ENCODE measurements at regions not wholly inside any gene's neighbourhood (a gene's known extent, or its start where the extent isn't known, plus 50 kb on each side); places are given as distances from the start of the nearest gene placed in this dataset.
"Not testable (repeated sequence)": the region's sequence is repeated elsewhere in the genome, so short reads cannot be mapped to it uniquely, and the experiment has no call there.

GRCh38 chr13:24931450-24932251 lies 164.3 kb upstream of the PABPC3 start:
- no peaks in the 10 kb centered on the region for H3K9me3 ChIP-seq (ENCODE audit: control insufficient read depth in 2 of 2, insufficient read depth in 1 of 2, low read length in 1 of 2)
- no peaks in the 10 kb centered on the region for H3K36me3 ChIP-seq (ENCODE audit: control insufficient read depth in 2 of 2, insufficient read depth in 2 of 2, low read length in 1 of 2)
- H3K27ac ChIP-seq (ENCODE audit: low read depth in 1 of 2, low read length in 1 of 2), result no peak overlapping the region
- no peak for DNase-seq (ENCODE audit: low read depth in 6 of 9, low spot score in 9 of 9)
- WGBS, result 15% methylated on average over 31 of the region's 31 CpGs
- H3K4me1 ChIP-seq (ENCODE audit: control insufficient read depth in 2 of 2, insufficient read depth in 2 of 2, low read length in 2 of 2), result no peaks in the 10 kb centered on the region
- no peak overlapping the region for H3K4me3 ChIP-seq (ENCODE audit: low read length in 2 of 2)
- H3K27me3 ChIP-seq (ENCODE audit: control insufficient read depth in 2 of 2, insufficient read depth in 1 of 2, low read length in 1 of 2), result peaks cover 16 to 30% of the 10 kb centered on the region in 2 donors

- H3K36me3 ChIP-seq (ENCODE audit: control insufficient read depth in 2 of 2, insufficient read depth in 2 of 2, low read length in 1 of 2); H3K27ac ChIP-seq (ENCODE audit: low read depth in 1 of 2, low read length in 1 of 2); H3K4me1 ChIP-seq (ENCODE audit: control insufficient read depth in 2 of 2, insufficient read depth in 2 of 2, low read length in 2 of 2); H3K4me3 ChIP-seq (ENCODE audit: low read length in 2 of 2); H3K9me3 ChIP-seq (ENCODE audit: control insufficient read depth in 2 of 2, insufficient read depth in 1 of 2, low read length in 1 of 2); DNase-seq (ENCODE audit: low read depth in 6 of 9, low spot score in 9 of 9): not testable (repeated sequence)
- peaks cover 16 to 30% of the 10 kb centered on the region in 2 donors for H3K27me3 ChIP-seq (ENCODE audit: control insufficient read depth in 2 of 2, insufficient read depth in 1 of 2, low read length in 1 of 2)
- WGBS, result 93% methylated on average over 15 of the region's 15 CpGs
These were observed 162.6 kb upstream of the PABPC3 start for GRCh38 chr13:24933106-24934023.

- not testable (repeated sequence) for H3K4me1 ChIP-seq (ENCODE audit: control insufficient read depth in 2 of 2, insufficient read depth in 2 of 2, low read length in 2 of 2); H3K4me3 ChIP-seq (ENCODE audit: low read length in 2 of 2); H3K27ac ChIP-seq (ENCODE audit: low read depth in 1 of 2, low read length in 1 of 2); H3K36me3 ChIP-seq (ENCODE audit: control insufficient read depth in 2 of 2, insufficient read depth in 2 of 2, low read length in 1 of 2); H3K9me3 ChIP-seq (ENCODE audit: control insufficient read depth in 2 of 2, insufficient read depth in 1 of 2, low read length in 1 of 2); DNase-seq (ENCODE audit: low read depth in 6 of 9, low spot score in 9 of 9)
- 84% methylated on average over 4 of the region's 4 CpGs for WGBS
- peaks cover 16 to 30% of the 10 kb centered on the region in 2 donors for H3K27me3 ChIP-seq (ENCODE audit: control insufficient read depth in 2 of 2, insufficient read depth in 1 of 2, low read length in 1 of 2)
These were observed 161.9 kb upstream of the PABPC3 start for GRCh38 chr13:24934024-24934385.

GRCh38 chr13:24938966-24939365 lies 157.0 kb upstream of the PABPC3 start:
- Histone ChIP-seq H3K4me1 (ENCODE audit: control insufficient read depth in 2 of 2, insufficient read depth in 2 of 2, low read length in 2 of 2) (no peaks in the 10 kb centered on the region), H3K27ac (ENCODE audit: low read depth in 1 of 2, low read length in 1 of 2) (no peak overlapping the region), H3K9me3 (ENCODE audit: control insufficient read depth in 2 of 2, insufficient read depth in 1 of 2, low read length in 1 of 2) (no peaks in the 10 kb centered on the region), H3K27me3 (ENCODE audit: control insufficient read depth in 2 of 2, insufficient read depth in 1 of 2, low read length in 1 of 2) (peaks cover 0 to under 1% of the 10 kb centered on the region in 2 donors), H3K4me3 (ENCODE audit: low read length in 2 of 2) (no peak overlapping the region), H3K36me3 (ENCODE audit: control insufficient read depth in 2 of 2, insufficient read depth in 2 of 2, low read length in 1 of 2) (no peaks in the 10 kb centered on the region)
- no peak for DNase-seq (ENCODE audit: low read depth in 6 of 9, low spot score in 9 of 9)
- 46% methylated on average over 6 of the region's 6 CpGs for WGBS

- H3K4me1 ChIP-seq (ENCODE audit: control insufficient read depth in 2 of 2, insufficient read depth in 2 of 2, low read length in 2 of 2); H3K9me3 ChIP-seq (ENCODE audit: control insufficient read depth in 2 of 2, insufficient read depth in 1 of 2, low read length in 1 of 2); H3K27ac ChIP-seq (ENCODE audit: low read depth in 1 of 2, low read length in 1 of 2); H3K27me3 ChIP-seq (ENCODE audit: control insufficient read depth in 2 of 2, insufficient read depth in 1 of 2, low read length in 1 of 2); H3K36me3 ChIP-seq (ENCODE audit: control insufficient read depth in 2 of 2, insufficient read depth in 2 of 2, low read length in 1 of 2); DNase-seq (ENCODE audit: low read depth in 6 of 9, low spot score in 9 of 9); H3K4me3 ChIP-seq (ENCODE audit: low read length in 2 of 2): not testable (repeated sequence)
- 87% methylated on average over 11 of the region's 11 CpGs for WGBS
These were observed 154.8 kb upstream of the PABPC3 start for GRCh38 chr13:24941023-24941713.

GRCh38 chr13:24943136-24943535 lies 152.8 kb upstream of the PABPC3 start:
- Histone ChIP-seq H3K27ac (ENCODE audit: low read depth in 1 of 2, low read length in 1 of 2) (no peak overlapping the region), H3K36me3 (ENCODE audit: control insufficient read depth in 2 of 2, insufficient read depth in 2 of 2, low read length in 1 of 2) (no peaks in the 10 kb centered on the region), H3K9me3 (ENCODE audit: control insufficient read depth in 2 of 2, insufficient read depth in 1 of 2, low read length in 1 of 2) (no peaks in the 10 kb centered on the region), H3K4me3 (ENCODE audit: low read length in 2 of 2) (no peak overlapping the region), H3K27me3 (ENCODE audit: control insufficient read depth in 2 of 2, insufficient read depth in 1 of 2, low read length in 1 of 2) (no peaks in the 10 kb centered on the region), H3K4me1 (ENCODE audit: control insufficient read depth in 2 of 2, insufficient read depth in 2 of 2, low read length in 2 of 2) (no peaks in the 10 kb centered on the region)
- DNase-seq (ENCODE audit: low read depth in 6 of 9, low spot score in 9 of 9), result no peak
- WGBS, result 95% methylated on average over 6 of the region's 6 CpGs

GRCh38 chr13:24944073-24944472 lies 151.9 kb upstream of the PABPC3 start:
- H3K4me3 ChIP-seq (ENCODE audit: low read length in 2 of 2); H3K9me3 ChIP-seq (ENCODE audit: control insufficient read depth in 2 of 2, insufficient read depth in 1 of 2, low read length in 1 of 2); H3K27ac ChIP-seq (ENCODE audit: low read depth in 1 of 2, low read length in 1 of 2); H3K27me3 ChIP-seq (ENCODE audit: control insufficient read depth in 2 of 2, insufficient read depth in 1 of 2, low read length in 1 of 2); DNase-seq (ENCODE audit: low read depth in 6 of 9, low spot score in 9 of 9); H3K36me3 ChIP-seq (ENCODE audit: control insufficient read depth in 2 of 2, insufficient read depth in 2 of 2, low read length in 1 of 2); H3K4me1 ChIP-seq (ENCODE audit: control insufficient read depth in 2 of 2, insufficient read depth in 2 of 2, low read length in 2 of 2): not testable (repeated sequence)
- 72% methylated on average over 4 of the region's 4 CpGs for WGBS

- H3K4me3 ChIP-seq (ENCODE audit: low read length in 2 of 2); DNase-seq (ENCODE audit: low read depth in 6 of 9, low spot score in 9 of 9): not testable (repeated sequence)
- WGBS, result 95% methylated on average over 2 of the region's 2 CpGs
These were observed 147.0 kb upstream of the PABPC3 start for GRCh38 chr13:24948977-24949376.

GRCh38 chr13:24950611-24951010 lies 145.3 kb upstream of the PABPC3 start:
- not testable (repeated sequence) for H3K4me3 ChIP-seq (ENCODE audit: low read length in 2 of 2); H3K27ac ChIP-seq (ENCODE audit: low read depth in 1 of 2, low read length in 1 of 2); H3K27me3 ChIP-seq (ENCODE audit: control insufficient read depth in 2 of 2, insufficient read depth in 1 of 2, low read length in 1 of 2); H3K4me1 ChIP-seq (ENCODE audit: control insufficient read depth in 2 of 2, insufficient read depth in 2 of 2, low read length in 2 of 2); H3K36me3 ChIP-seq (ENCODE audit: control insufficient read depth in 2 of 2, insufficient read depth in 2 of 2, low read length in 1 of 2); H3K9me3 ChIP-seq (ENCODE audit: control insufficient read depth in 2 of 2, insufficient read depth in 1 of 2, low read length in 1 of 2); DNase-seq (ENCODE audit: low read depth in 6 of 9, low spot score in 9 of 9)

More at GRCh38 chr13:24948977-24949376, 147.0 kb upstream of the PABPC3 start:
- not testable (repeated sequence) for H3K27ac ChIP-seq (ENCODE audit: low read depth in 1 of 2, low read length in 1 of 2); H3K36me3 ChIP-seq (ENCODE audit: control insufficient read depth in 2 of 2, insufficient read depth in 2 of 2, low read length in 1 of 2); H3K4me1 ChIP-seq (ENCODE audit: control insufficient read depth in 2 of 2, insufficient read depth in 2 of 2, low read length in 2 of 2); H3K9me3 ChIP-seq (ENCODE audit: control insufficient read depth in 2 of 2, insufficient read depth in 1 of 2, low read length in 1 of 2); H3K27me3 ChIP-seq (ENCODE audit: control insufficient read depth in 2 of 2, insufficient read depth in 1 of 2, low read length in 1 of 2)

Measured in thymus (tissue), 11 donors.